IPS-18c (cell line): ENCODE measurements at regions not wholly inside any gene's neighbourhood (a gene's known extent, or its start where the extent isn't known, plus 50 kb on each side); places are given as distances from the start of the nearest gene placed in this dataset.
"Not testable (repeated sequence)": the region's sequence is repeated elsewhere in the genome, so short reads cannot be mapped to it uniquely, and the experiment has no call there.

Source experiments
- H3K4me3 ChIP-seq: 2 replicates; pipeline ENCODE4 v1.7.0; 2013; ENCODE audit warnings: low read depth, mild to moderate bottlenecking, low read length, moderate library complexity; ENCODE audit not compliant: insufficient read depth
- H3K9me3 ChIP-seq: one replicate; pipeline ENCODE4 v1.6.1; 2013; ENCODE audit warnings: mild to moderate bottlenecking, low read length, moderate library complexity; ENCODE audit not compliant: control insufficient read depth, insufficient read depth

DNA sequence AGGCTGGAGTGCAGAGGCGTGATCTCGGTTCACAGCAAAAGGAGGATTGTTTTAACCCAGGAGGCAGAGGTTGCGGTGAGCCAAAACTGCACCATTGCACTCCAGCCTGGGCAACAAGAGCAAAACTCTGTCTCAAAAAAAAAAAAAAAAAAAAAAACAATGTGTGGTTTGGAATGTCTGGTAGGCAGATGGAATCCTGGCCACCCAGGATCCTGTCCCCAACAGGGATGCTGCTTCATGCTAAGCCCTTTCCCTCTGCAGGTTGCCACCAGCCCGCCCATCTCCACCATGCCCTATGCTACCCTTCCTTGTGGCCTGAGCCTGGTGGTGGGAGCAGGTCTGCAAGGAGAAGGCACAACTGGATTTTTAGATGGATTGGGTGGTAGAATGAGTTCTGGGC is 129.7 kb upstream of the HAND1 start:
- Histone ChIP-seq H3K9me3 (no peaks in the 10 kb centered on the region), H3K4me3 (no peak overlapping the region)

DNA sequence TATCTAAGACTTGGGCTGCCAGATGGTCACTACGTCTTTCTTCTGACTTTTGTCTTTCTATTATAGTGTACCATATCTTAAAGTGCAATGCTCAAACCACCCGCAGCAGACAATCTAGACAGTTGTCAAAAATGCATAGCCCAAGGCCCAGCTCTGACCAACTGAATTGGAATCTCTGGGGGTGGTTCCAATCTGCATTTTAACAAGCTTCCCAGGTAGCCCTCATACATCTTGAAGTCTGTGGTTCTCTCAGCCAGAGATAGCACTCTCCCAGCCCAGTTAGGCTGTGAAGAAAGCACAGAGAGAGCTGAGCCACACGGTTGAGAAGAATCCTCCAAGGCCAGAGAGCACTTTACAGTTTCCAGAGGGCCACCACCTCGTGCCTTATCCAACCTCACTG is 128.2 kb upstream of the HAND1 start:
- H3K4me3 ChIP-seq, result no peak overlapping the region
- H3K9me3 ChIP-seq, result no peaks in the 10 kb centered on the region

DNA sequence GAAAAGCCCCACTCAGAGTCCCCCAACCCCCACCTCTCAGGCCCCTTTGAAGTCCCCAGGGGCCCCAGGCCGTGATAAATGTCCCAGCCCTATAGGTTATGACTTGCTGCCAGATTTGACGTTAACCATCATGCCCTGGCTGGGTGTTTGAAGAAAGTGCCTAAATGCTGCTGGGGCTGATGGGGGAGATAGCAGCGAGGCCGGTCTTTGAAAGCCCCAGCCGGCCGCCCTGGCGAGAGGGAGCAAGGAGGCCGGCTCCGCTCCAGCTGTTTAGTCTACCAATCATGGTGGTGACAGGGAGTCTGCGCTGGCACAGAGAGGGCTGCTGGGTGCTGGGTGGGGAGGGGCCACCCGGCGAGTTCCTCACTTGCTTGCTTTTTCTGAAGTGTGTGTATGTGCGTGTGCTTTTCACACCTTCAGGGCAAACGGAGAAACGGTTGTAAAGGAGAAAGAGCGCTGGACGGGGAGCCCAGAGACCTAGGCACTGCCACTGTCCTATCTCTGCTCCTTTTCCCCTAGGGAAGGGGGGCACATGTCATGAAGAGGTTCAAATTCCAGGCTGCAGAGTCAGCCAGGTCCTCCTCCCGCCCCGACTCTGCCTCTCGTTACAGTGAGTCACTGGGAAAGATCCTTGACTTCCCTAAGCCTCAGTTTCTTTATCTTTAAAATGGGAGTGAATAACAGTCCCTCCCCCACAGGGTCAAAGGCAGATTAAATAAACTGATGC is 126.1 kb upstream of the HAND1 start:
- Histone ChIP-seq H3K4me3 (no peak overlapping the region), H3K9me3 (no peaks in the 10 kb centered on the region)

DNA sequence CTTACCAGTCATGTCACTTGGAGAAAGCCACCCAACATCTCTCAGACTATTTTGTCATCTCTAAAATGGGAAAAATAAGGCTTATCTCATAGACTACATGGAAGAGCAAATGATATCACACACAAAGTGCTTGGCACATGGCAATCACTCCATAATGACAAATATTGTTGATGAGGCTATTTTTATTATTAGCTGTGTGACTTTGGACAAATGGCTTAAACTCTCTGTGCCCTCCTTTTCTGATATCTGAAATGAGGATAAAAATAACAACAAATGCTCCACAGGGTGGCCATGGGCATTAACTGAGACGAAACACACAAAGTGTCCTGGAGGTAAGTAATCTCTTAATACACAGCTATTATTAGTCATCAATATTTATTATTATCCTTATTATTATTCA is 125.5 kb upstream of the HAND1 start:
- Histone ChIP-seq H3K9me3 (no peaks in the 10 kb centered on the region), H3K4me3 (no peak overlapping the region)

DNA sequence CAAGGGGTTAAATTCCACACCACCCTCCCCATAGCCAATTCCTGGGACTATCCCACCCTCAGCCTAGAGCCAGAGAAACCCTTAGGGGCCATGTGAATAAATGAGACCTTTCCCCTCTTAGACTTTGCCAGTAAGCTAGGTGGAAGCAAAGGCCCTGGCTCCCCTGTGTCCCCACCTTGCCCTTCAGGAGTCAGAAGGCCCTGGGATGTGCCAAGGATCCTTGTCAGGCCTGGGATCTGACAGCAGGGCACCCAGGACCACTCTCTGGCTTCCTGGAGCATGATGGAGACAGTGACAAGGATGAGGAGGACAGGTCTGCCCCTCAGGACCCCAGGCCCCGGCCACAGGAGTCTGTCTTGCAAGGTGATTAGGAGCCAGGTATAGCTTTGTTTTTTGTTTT is 125.0 kb upstream of the HAND1 start:
- Histone ChIP-seq H3K4me3 (no peak overlapping the region), H3K9me3 (no peaks in the 10 kb centered on the region)

DNA sequence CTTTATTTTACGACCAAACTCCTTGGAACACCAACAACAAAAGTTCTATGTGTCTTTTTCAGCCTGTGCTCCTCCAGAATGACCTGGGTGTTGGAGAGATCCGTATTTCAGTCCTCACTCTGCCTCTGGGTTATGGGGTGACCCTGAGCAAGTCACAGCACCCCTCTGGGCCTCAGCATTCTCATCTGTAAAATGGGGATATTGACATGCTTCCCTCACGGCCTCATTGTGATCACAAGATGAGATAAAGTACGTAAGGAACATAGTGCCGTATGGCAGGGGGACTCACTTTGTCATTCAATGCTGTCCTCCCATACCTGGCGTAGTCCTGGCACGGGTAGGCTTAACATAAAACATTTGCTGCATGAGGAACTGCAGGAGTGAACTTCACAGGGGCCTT is 123.0 kb upstream of the HAND1 start:
- Histone ChIP-seq H3K4me3 (no peak overlapping the region), H3K9me3 (no peaks in the 10 kb centered on the region)

DNA sequence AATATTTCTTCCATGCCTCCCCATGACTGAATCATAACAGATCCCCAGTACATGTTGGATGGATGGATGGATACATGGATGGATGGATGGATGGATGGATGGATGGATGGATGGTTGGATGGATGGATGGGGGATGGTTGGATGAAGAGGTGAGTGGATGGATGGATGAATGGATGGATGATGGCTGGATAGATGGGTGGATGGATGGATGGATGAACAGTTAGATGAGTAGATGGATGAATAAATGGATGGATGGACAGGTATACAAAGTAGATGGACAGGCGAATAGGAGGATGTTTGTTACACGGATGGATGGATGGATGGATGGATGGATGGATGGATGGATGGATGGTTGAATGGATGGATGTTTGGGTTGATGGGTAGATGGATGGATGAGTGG is 120.0 kb upstream of the HAND1 start:
- no peaks in the 10 kb centered on the region for H3K9me3 ChIP-seq
- H3K4me3 ChIP-seq, result no peak overlapping the region

DNA sequence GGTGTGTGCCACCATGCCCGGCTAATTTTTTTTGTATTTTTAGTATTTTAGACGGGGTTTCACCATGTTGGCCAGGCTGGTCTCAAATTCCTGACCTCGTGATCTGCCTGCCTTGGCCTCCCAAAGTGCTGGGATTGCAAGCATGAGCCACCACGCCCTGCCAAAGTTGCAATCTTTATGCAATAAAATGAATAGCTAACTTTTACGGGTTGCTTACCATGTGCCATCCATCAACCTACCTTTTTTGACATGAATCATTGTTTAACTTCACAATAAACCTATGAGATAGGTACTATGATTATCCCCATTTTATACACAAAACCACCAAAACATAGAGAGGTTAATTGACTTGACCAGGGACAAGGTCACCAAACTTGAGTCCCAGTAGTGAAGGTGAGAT is 118.8 kb upstream of the HAND1 start:
- H3K4me3 ChIP-seq, H3K9me3 ChIP-seq: not testable (repeated sequence)

DNA sequence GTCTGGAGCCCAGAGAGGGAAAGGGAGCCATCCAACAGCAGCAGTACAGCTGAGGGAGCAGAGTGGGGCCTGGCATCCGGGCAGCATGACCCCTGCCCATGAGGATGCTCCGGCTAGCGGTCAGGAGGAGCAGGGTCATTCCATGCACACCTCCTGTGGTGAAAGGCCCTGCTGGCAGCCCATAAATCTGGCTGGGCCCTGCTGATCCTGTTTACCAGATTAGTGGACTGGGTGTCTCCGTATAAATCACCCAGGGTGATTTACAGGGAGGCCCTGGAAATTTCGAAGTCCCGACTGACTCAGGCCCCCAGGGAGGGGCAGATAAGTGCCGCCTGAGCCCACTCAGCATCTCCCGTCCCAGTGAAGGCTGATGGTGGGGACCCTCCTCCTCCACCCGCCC is 117.6 kb upstream of the HAND1 start:
- Histone ChIP-seq H3K4me3 (no peak overlapping the region), H3K9me3 (no peaks in the 10 kb centered on the region)

DNA sequence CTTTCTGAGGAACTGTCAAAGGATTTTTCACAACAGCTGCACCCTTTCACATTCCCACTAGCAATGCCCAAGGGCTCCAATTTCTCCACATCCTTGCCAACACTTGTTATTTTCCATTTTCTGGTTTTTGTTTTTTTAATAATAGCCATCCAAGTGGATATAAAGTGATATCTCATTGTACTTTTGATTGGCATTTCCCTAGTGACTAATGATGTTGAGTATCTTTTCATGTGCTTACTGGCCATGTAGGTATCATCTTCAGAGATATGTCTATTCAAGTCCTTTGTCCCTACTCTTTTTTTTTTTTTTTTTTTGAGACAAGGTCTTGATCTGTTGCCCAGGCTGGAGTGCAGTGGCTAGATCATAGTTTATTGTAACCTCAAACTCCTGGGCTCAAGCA is 115.8 kb upstream of the HAND1 start:
- Histone ChIP-seq H3K4me3 (no peak overlapping the region), H3K9me3 (no peaks in the 10 kb centered on the region)

DNA sequence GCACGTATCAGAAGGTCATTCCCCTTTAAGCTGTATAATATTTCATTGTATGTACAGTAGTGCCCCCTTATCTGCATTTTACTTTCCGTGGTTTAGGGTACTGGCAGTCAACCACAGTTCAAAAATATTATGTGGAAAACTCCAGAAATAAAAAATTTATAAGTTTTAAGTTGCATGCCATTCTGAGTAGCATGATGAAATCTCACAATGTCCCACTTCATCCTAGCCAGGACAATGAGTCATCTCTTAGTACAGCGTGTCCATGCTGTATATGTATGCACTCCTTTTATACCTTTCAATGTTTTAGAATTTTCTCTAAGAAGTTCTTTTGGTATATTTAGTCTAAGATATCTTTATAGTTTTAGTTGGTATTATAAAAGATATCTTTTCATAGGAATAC is 115.0 kb upstream of the HAND1 start:
- H3K9me3 ChIP-seq, result no peaks in the 10 kb centered on the region
- no peak overlapping the region for H3K4me3 ChIP-seq

DNA sequence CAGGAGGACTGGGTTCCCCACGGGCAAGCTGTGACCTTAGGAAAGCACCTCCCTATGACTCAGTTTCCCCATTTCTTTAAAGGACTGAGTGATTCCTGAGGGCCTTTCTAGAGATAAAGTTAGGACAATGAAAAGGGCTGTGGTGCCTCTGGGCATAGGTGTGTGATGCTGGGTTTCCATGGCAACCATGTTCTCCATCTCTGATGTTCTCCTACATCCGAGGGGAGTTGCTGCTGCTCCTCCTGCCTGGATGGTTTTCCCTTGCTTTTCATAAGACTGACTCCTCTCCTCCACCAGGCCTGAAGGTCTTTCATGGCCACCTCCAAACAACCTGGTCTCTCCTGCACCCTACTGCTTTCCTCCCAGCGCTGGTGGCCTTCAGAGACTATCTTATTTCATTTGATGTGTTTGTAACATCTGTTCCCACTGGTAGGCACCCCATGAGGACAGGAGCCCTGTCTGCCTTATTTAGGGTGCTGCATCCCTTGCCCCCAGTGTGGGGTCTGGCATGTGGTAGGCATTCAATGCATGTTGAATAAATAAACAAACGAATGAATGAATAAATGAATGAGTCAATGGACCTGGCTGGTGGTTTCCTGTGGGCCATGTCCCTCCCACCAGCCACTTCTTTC is 112.2 kb upstream of the HAND1 start:
- no peaks in the 10 kb centered on the region for H3K9me3 ChIP-seq
- no peak overlapping the region for H3K4me3 ChIP-seq

DNA sequence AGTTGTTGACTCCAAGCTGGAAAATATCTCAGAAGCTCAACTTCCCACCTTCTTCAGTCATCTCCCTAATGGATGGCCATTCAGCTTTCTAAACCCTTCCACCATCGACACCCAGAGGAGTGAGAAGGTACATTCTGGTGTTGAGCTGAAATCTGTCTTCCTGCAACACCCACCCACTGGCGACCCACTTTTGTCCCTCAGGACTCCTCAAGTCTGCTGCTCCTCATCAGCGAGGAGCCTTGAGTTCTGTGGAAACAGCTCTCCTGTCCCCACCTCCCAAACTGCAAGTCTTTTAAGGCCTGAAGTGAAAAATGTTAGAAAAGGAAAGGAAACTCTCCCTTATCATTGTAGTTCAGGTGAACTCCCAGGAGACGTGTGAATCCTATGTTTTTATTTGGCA is 111.5 kb upstream of the HAND1 start:
- no peak overlapping the region for H3K4me3 ChIP-seq
- H3K9me3 ChIP-seq, result no peaks in the 10 kb centered on the region

DNA sequence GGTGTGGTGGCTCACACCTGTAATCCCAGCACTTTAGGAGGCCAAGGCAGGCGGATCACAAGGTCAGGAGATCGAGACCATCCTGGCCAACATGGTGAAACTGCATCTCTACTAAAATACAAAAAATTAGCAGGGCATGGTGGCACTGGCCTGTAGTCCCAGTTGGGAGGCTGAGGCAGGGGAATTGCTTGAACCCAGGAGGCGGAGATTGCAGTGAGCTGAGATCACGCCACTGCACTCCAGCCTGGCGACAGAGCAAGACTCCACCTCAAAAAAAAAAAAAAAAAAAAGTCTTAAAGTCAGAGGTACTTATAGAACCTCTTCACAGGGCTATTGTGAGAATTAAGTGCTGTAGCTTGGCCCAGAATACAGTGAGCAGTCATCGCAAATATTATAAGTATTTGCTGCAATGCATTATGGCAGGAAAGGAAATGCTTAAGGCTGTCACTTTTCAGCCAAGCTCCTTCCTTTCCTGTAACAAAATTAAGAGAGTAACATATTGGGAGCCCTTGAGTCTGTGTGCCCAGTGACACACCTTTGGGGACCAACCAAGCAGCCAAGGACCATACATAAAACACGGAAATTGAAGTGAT is 110.9 kb upstream of the HAND1 start:
- not testable (repeated sequence) for H3K9me3 ChIP-seq, H3K4me3 ChIP-seq

DNA sequence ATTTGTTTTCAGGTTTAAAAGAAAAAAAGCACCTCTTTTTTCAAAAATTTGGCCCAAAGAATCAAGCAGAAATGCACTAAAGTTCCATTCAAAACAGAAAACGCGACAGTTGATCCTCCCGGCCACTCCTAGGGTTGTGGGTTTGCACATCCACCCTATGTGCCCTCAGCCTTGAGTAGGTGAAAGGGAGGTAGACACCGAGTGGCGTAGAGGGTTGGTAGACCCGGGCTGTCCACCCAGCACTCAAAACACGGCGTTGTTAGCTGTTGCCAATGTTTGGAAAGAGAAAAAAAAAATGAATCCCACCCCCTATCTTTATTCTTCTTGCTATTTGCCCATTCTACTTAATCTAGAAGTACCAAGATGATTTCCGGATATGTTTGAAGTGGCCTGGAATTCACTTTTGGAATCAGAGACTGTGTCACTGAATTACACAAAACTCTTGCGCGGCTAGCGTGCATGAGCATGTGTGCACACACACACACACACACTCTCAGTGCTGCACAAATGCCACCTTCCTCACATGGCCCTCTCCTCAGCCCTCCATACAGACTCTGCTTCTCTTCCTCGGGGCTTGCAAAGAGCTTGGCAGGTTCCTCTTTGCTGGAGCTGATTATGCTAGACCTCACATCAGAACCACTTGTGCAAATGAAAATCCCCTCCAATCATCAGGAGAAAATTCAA is 110.2 kb upstream of the HAND1 start:
- no peak overlapping the region for H3K4me3 ChIP-seq
- H3K9me3 ChIP-seq, result no peaks in the 10 kb centered on the region

DNA sequence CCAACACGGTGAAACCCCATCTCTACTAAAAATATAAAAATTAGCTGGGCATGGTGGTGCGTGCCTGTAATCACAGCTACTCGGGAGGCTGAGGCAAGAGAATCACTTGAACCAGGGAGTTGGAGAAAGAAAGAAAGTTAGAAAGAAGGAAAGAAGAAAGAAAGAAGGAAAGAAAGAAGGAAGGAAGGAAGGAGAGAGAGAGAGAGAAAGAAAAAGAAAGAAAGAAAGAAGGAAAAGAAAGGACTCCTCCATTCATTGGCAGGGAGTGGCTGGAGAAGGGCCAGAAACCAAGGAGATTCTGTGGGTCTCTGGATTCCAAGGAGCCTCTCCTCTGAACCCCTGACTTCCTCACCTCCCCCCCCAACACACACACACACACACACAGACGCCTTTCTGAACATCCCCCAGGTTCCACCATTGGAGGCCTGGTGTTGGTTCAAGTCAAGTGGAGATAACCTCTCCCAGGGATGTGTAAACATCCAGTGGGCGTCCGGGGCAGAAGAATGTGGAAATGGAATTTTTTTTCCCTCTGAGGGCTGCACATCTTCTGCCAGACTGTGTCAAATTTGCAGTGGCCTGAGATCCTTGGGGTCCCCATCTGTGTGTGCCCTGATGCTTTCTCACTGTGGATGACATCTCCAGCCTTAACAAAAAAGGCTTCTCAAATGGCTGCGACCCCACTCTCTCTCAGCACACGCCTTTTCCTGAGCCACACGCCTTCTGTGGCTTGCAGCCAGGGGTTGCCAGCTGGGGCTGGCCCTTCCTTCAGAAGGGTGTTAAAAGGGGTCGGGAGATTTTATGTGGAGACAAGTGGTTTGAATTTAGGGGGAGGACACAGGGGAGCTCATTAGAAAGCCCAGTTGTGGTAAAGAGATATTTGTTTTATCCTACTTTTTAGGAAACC is 109.3 kb upstream of the HAND1 start:
- Histone ChIP-seq H3K4me3 (no peak overlapping the region), H3K9me3 (no peaks in the 10 kb centered on the region)

DNA sequence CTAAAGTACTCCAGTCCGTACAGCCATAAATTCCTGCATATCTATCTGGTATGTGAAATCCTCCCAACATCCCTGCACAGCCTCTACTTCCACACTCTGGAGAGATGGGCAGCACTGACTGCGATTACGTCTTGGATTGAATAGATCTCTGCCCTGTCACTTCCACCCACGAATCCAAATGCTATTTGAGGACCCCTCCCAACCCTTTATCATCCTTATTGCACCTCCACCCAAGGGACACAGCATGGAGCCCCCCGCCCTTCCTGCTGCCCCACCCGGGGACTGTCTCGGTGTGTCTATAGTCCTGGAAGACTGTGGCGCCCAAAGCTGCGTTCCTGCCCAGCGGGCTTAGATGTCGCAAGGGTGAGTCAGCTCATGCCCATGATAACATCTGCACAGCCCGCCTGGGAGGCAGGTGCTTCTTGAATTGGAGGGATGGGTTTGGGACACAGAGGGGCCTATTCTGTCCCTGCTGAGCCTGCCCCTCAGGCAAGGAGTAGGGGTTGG is 105.7 kb upstream of the HAND1 start:
- H3K4me3 ChIP-seq, result no peak overlapping the region
- H3K9me3 ChIP-seq, result no peaks in the 10 kb centered on the region
